HG02870 (cell line): ENCODE measurements at regions not wholly inside any gene's neighbourhood (a gene's known extent, or its start where the extent isn't known, plus 50 kb on each side); places are given as distances from the start of the nearest gene placed in this dataset.

Experiments used
- ATAC-seq: cut with Tn5 transposase; IDR thresholded peaks from one replicate; pipeline ENCODE4 v1.9.1; 2021; ENCODE audit warnings: mild to moderate bottlenecking, moderate library complexity; ENCODE audit not compliant: unreplicated experiment

DNA sequence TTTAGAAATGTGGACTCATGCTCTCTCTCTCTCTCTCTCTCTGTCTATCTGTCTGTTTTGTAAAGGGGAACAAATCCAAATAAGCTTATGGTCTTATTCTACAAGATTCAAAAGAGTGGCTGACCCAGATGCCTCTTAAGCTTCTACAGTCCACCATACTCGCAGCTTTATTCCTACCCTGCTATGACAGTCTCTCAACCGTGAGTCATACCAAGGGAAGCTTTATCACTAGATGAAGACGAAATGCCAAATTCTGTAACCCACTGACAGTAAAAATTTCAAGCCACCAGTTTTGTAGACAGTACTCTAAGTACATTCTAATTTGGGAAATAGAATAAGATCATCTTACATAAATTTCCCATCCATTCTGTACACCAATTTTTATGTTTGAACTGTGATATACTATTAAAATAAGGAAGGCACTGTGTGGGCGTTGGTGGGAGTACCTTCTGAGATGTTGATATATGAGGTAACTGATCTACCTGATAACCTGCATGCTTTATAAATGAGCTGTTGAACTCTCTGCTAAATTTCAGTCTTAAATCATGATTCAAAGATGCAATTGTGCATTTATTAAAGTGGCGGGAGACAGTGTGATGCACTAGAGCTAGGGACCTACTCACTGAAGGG is 153.2 kb downstream of the KLF6 start:
- ATAC-seq = no peak

DNA sequence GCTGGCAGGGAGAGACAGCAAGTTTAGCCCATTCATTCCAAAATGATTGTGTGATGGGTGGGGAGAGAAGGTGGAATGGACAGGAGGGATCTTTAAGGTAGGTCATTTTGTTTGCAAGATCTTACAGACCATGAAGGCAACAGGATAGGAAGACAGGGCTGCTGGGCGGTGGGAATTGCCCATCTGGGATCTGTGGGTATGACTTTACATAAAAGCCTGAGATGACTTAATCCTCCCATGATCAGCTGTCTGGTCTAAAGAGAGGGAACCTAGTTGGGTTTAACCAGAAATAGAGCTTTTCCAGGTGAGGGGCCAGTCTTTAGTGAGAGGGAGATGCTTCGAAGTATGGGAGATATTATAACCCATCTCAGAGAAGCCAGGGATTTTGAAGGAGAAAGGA is 153.7 kb downstream of the KLF6 start:
- no peak for ATAC-seq

DNA sequence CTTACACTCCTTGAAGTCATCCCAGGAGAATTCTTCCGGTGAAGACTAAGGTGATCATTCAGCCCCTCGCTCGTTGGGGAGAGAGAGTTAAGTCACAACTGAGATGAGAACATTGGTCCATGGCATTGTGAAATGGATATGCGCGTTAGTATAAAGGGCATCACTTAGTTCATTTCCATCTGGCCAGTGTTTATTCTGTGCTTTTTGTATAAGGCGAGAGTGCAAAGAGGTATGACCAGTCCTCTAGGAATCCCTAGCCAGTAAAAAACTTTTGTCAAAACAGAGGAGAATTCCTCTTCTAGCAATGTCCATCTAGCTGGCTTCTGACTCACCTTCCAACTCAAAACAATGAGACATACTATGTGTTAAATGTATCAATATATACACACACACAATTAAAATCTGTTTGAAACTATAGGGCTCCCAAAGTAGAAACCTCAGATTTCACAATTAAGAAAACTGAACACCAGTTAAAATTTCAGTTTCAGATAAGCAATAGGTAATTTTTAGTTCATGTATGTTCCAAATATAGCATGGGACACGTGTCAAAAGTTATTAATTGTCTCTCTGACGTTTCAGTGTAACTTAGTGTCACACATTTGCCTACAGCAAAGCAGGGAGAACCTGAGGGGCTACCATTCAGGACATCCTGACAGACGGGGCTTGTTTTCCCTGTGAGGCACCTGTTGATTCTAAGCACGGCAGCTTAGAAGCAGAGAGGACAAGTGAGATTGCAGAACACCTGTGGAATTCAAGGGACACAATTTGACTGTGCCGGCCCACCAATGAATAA is 158.9 kb downstream of the KLF6 start:
- ATAC-seq = peak; percentile 44

DNA sequence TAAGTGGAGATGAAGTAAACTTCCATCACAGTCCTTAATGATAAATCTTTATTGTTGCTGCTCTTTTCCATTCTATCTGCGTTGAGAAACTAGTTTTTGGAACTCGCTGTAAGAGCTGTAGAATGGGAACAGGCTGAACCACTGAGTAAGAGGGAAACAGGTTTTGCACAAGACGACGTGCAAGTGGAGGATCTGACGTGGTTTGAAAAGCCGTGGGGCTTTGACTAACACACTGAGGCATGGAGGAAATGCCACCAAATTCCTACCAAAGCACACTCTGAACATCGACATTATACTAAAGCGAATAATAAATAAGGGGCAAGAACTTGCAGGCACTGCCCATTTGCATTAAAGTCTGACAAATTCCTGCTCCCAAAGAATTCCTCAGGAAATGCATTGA is 160.6 kb downstream of the KLF6 start:
- ATAC-seq = no peak

DNA sequence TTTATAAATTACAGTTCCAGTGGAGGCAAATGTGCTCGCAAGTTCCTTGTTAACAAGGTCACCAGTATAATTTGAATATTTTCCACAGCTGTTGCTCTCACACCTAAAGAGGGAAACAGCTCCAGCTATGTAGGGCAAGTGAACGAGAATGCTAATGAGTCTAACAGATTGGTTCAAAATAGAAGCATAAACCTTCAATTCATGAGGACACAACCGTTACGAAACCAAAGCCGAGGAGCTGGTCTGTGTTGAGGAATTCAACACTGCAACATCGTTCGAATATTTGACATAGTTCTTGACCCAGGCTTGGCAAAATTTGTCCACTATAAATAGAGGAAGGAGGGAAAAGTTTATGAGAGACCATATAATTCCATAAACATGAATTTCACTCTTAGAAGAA is 161.3 kb downstream of the KLF6 start:
- peak; percentile 48 for ATAC-seq

- ATAC-seq = peak; percentile 54
Observed at GRCh38 chr10:3622845-3623621, 162.0 kb downstream of the KLF6 start.

DNA sequence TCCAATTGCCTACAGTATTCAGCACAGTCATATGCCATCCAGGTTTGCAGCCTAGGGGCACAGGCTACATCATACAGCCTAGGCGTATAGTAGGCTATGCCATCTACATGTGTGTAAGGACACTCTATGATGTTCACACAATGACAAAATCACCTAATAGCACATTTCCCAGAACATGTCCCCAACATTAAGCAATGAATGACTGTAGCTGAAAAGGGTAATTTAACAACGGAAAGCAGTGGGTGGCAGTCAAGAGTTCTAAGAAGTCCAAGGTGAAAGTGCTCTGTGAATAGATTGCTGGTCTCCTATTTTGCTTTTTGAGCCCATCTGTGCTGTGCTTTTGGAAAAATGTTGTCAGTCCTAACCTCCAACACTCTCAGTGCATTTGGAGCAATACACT is 162.6 kb downstream of the KLF6 start:
- no peak for ATAC-seq

GRCh38 chr10:3620818-3621217 is 164.2 kb downstream of the KLF6 start:
- ATAC-seq = no peak

GRCh38 chr10:3619241-3619640 is 165.8 kb downstream of the KLF6 start:
- no peak for ATAC-seq

DNA sequence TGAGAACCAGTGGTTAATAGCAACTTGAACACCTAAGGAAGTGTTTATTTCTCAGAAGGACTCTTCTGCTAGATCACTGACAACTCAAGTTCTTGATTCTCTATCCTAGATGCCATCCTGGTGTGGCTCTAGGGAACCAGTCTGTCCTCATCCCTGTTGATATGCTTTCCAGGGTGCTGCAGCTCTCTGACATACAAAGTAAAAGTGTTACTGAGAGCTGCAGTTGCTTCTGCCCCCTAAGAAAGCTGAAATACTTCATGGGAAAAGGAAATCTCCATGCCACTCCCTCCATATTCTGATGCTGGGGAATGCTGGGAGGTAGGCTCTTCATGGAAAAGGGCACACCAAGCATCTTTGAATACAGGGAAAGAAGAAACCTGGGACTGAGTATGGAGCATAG is 168.1 kb downstream of the KLF6 start:
- no peak for ATAC-seq

DNA sequence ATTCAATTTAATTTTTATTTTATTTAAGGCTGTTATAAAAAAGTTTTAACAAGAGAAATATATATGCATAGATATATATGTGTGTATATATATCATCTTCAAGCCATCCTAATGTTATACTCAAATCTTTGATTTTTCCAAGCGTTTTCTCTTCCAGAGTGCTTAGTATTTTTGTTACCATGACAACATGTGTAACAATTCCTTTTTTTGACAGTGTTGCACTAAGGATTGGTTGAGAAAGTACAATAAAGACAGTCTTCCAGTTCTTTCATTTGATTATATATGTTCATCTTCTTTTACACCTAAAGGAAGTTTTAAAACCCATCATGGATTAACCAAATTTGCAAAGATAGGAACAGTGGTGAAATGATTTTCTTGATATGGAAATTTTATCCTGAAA is 171.7 kb downstream of the KLF6 start:
- no peak for ATAC-seq

GRCh38 chr10:3612183-3613001 is 172.6 kb downstream of the KLF6 start:
- no peak for ATAC-seq

DNA sequence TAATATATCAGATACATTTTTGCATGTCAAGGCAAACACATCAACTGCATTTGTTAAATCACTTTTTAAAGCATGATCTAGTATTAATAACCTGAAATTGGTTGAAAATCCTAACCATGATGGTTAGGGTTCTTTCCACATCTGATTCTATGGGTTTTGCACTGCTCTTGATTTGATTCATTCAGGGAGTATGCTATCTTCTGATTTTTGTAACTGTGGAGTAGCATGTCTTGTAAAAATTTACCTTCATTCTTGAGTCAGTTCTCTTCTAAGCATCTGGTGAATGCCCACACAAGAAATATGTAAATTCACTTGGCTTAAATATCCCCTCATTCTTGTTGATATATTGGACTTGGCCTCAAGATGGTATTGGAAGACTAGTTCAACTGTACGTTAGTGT is 178.7 kb downstream of the KLF6 start:
- no peak for ATAC-seq

- no peak for ATAC-seq
Observed at GRCh38 chr10:3605882-3606281, 179.1 kb downstream of the KLF6 start.

DNA sequence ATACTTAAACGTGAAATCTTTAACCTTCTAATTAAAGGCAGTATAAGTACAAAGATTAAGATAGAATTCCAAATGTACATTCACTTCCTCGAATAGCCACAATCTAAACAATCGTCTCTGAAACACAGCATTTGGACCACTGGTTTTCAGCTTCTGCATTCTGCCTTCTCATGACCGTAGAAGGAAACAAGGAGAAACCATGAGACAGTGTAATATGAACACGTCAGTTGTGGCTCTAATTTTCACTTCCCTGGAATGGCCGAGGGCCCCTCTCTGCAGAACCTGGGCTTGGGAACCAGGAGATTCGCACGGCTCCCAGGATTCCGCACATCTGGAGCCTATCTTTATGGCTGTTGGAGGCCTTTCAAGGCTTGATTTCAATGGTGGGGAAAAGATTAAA is 189.3 kb downstream of the KLF6 start:
- no peak for ATAC-seq

DNA sequence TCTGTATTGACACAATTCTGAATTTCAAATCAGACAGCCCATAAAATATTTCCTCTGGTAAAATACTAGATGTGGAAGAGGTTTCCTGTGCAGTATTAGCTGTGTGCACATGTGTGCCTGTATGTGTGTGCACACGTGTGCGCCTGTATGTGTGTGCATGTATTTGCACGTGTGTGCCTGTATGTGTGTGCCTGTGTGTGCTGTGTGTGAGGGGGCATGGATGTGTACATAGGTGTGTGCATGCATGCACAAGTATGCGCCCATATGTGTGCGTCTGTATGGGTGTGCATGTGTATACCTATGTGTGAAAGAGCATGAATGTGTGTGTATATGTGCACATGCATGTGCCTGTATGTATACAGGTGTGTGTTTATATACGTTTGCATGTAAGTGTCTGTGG is 191.4 kb downstream of the KLF6 start:
- ATAC-seq = no peak

DNA sequence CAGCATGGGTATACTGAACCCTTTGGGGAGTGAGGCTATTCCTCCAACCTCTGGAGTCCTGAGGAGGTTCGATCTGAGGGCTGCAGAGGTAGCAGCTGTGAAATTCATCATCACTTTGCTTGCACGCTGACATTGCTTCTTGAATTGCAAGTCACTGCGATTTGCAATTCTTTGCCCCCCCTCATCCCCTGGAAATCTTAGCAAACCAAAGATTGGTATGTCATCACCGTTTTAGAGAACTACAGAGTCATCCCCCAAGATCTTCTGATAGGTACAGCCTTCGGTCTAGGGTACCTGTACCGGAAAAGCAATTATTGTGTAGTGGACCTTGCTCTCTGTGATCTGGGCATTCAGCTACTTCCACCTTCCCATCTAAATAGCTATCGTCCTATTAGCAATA is 192.6 kb downstream of the KLF6 start:
- ATAC-seq = no peak

- no peak for ATAC-seq
Observed at GRCh38 chr10:3588816-3589215, 196.2 kb downstream of the KLF6 start.

GRCh38 chr10:3588346-3588745 is 196.7 kb downstream of the KLF6 start:
- ATAC-seq = no peak

DNA sequence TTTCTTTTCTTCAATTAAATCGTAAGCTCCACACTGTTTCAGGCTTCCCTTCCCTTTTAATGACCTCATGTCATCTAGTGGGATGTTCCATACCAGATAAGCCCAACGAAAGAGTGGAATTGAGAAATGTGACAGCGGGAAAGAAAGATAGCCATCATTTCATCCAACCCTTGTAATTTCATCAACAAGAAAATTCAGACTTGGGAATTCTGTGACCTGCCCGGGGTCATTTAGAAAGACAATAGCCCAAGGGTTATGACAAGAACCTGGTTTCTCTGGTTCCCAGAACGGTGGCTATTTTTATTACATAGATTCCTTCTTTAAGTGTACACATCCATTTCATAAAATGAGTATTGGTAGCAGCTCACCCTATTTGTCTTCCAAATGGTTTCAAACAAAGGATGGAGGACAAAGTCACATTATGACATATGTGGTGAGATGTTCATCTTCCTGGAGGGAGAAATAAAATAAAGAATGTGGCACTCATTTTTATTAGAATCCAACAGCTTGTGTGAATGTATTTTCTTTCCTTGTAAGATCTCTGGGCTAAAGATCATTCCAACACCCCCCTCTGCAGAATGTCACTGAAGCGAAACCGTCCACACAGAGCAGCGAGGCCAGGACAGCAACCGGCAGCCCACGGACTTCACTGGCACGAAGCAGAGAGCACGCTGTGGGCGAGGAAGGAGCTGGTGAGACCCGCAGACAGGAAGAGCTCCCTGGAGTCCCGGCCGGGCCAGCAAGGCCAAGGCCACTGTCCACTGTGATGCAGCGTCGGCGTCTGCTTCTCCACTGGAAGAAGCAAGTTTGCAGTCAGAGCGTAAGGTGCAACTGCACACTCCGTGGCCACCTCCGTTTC is 199.9 kb downstream of the KLF6 start:
- ATAC-seq = no peak
